Nephron (organoid): ENCODE measurements at regions not wholly inside any gene's neighbourhood (a gene's known extent, or its start where the extent isn't known, plus 50 kb on each side); places are given as distances from the start of the nearest gene placed in this dataset.

ENCODE experiments used
- H3K27ac Mint-ChIP-seq, 3 experiments: 2 replicates each; pipeline ENCODE4 v1.8.0; 2020; ENCODE audit warnings: mixed read lengths in 3 of 3, mild to moderate bottlenecking in 2 of 3, moderate library complexity in 1 of 3
- H3K27me3 Mint-ChIP-seq: 2 replicates; pipeline ENCODE4 v1.8.0; 2021; ENCODE audit warnings: low read depth, mild to moderate bottlenecking, moderate library complexity, mixed read lengths
- H3K36me3 Mint-ChIP-seq: 2 replicates; pipeline ENCODE4 v1.8.0; 2020; ENCODE audit warnings: low read depth, mixed read lengths
- H3K4me1 Mint-ChIP-seq: 2 replicates; pipeline ENCODE4 v1.8.0; 2020; ENCODE audit warnings: mixed read lengths
- H3K4me3 Mint-ChIP-seq, 3 experiments: 2 replicates each; pipeline ENCODE4 v1.8.0; 2020; ENCODE audit warnings: mild to moderate bottlenecking in 3 of 3, mixed read lengths in 3 of 3, moderate library complexity in 2 of 3
- H3K9me3 Mint-ChIP-seq: 2 replicates; pipeline ENCODE4 v1.8.0; 2020; ENCODE audit warnings: mixed read lengths
- CTCF ChIP-seq, 3 experiments: fragments of 200-600 bp; sonication (generic); IDR thresholded peaks; one replicate each; pipeline ENCODE4 v1.5.0; 2021; ENCODE audit warnings: antibody characterized with exemption in 3 of 3; ENCODE audit not compliant: unreplicated experiment in 3 of 3

GRCh38 chr5:116673453-116673852, 98.8 kb upstream of the SEMA6A start:
- H3K9me3 Mint-ChIP-seq, result no peaks in the 10 kb centered on the region

DNA sequence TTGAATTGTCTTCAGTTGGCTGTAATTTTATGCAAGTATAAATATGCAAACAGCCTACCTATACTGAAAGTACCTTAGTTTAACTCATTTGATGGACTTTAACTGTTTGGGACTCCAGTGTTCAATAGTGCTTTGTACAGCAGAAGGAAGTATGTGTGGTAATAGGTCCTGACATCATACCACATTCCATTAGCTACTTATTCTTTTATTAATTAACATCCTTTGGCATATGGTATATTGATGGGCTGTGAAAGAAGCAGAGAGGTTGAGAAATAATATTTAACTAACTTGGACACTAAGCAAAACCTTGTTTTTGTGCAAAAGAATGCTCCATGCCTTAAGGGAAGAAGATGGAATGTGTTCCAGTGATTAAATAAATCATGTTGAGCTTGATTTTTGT, 97.6 kb upstream of the SEMA6A start:
- peaks cover 12% of the 10 kb centered on the region for H3K4me1 Mint-ChIP-seq
- TF ChIP-seq CTCF (IDR thresholded peaks at IDR 0.05; ENCODE audit: unreplicated experiment in 3 of 3), result no peak
- H3K27me3 Mint-ChIP-seq, result peaks cover 3% of the 10 kb centered on the region
- H3K27ac Mint-ChIP-seq, result peak overlapping the region in 2 of 3 experiments; percentile 7 to 13
- no peaks in the 10 kb centered on the region for H3K9me3 Mint-ChIP-seq
- no peaks in the 10 kb centered on the region for H3K36me3 Mint-ChIP-seq
- H3K4me3 Mint-ChIP-seq, result no peak overlapping the region

More at GRCh38 chr5:116673453-116673852, 98.8 kb upstream of the SEMA6A start:
- TF ChIP-seq CTCF (IDR thresholded peaks at IDR 0.05; ENCODE audit: unreplicated experiment in 3 of 3), result no peak
- peaks cover 12% of the 10 kb centered on the region for H3K4me1 Mint-ChIP-seq
- H3K27me3 Mint-ChIP-seq, result peaks cover 3% of the 10 kb centered on the region
- no peaks in the 10 kb centered on the region for H3K36me3 Mint-ChIP-seq
- H3K27ac Mint-ChIP-seq, result no peak overlapping the region
- H3K4me3 Mint-ChIP-seq, result no peak overlapping the region

DNA sequence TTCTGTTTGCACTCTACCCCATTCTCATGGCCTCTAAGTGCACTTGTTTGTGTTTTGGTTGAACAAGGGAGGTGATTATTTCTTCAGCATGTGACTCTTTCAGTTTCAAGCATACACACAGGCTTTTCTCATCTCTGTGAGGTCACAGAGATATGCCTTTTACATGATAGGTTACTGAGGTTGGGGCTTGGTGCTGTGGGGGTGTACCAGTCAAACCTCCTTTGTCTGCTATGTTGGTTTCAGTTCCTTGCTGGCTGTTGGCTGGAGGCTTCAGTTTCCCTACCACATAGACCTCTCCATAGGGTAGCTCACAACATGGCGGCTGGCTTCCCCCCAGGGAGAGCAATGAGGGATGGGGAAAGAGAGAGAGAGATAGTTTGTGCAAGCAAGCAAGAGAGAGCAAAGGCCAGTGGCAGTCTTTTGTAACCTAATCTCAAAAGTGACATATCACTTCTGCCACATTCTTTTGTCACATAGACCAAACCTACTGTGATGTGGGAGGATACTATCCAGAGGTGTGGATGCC, 96.7 kb upstream of the SEMA6A start:
- TF ChIP-seq CTCF (IDR thresholded peaks at IDR 0.05; ENCODE audit: unreplicated experiment in 3 of 3), result no peak
- H3K9me3 Mint-ChIP-seq, result no peaks in the 10 kb centered on the region
- no peak overlapping the region for H3K27ac Mint-ChIP-seq
- H3K27me3 Mint-ChIP-seq, result peaks cover 3% of the 10 kb centered on the region
- peaks cover 12% of the 10 kb centered on the region for H3K4me1 Mint-ChIP-seq
- H3K36me3 Mint-ChIP-seq, result no peaks in the 10 kb centered on the region
- no peak overlapping the region for H3K4me3 Mint-ChIP-seq

DNA sequence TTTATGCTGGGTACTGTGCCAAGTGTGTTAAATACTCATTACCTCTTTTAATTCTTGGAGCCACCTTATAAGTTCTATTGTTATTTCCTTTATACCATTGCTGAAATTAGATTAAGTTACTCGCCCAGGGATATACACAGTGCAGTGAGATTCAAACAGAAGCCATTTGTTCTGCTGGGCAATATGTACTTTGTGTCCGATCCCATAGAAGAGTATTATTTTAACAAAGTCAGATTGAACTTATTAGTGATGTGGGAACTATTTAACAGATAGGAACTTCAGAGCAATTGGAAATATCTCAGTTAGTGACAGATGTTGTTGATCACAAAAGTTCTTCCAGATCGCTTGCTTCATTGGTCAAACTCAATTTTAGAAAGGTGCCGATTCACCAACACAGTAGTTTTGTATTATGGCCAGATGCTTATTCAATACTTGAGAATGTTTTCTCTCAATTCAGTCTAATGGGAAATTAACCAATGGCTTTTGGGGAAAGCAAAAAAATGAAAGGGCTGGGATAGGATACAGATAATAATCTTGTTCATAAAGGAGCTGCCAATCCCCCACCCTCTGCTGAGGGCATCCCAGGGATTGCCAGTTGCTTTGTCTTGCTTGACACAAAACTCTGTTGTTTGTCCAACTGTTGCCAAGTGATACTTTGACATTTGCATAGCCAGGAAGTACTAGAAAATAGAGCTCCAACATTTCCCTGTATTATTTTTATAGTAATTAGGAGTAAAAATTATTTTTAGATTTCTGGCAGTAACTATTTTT, 94.8 kb upstream of the SEMA6A start:
- peaks cover 3% of the 10 kb centered on the region for H3K27me3 Mint-ChIP-seq
- no peaks in the 10 kb centered on the region for H3K9me3 Mint-ChIP-seq
- TF ChIP-seq CTCF (IDR thresholded peaks at IDR 0.05; ENCODE audit: unreplicated experiment in 3 of 3), result no peak

DNA sequence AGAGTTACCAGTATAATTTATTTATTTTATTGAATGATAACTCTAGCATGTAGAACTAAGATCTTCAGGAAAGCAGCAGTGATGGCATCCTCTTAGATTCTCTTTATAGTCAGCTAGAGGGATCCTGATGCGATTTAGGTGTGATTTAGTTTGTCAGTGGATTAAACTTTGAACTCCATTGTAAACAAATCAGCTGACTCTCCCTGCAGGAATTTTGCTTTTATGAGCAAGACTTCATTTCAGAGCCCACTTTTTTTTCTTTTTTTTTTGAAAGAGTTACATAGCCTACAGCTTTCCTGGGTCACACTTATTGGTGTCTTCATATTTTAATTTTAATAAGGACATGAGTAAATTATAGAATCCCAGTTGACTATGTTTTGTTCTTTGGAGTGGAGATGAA, 93.8 kb upstream of the SEMA6A start:
- H3K36me3 Mint-ChIP-seq, result no peaks in the 10 kb centered on the region
- no peak overlapping the region for H3K4me3 Mint-ChIP-seq
- no peak overlapping the region for H3K27ac Mint-ChIP-seq
- peaks cover 5% of the 10 kb centered on the region for H3K4me1 Mint-ChIP-seq
- TF ChIP-seq CTCF (IDR thresholded peaks at IDR 0.05; ENCODE audit: unreplicated experiment in 3 of 3), result no peak
- H3K9me3 Mint-ChIP-seq, result no peaks in the 10 kb centered on the region
- peaks cover 3% of the 10 kb centered on the region for H3K27me3 Mint-ChIP-seq

More for the DNA sequence above, 94.8 kb upstream of the SEMA6A start:
- peaks cover 5% of the 10 kb centered on the region for H3K4me1 Mint-ChIP-seq
- H3K36me3 Mint-ChIP-seq, result no peaks in the 10 kb centered on the region
- H3K27ac Mint-ChIP-seq, result peak overlapping the region in 1 of 3 experiments; percentile 34
- H3K4me3 Mint-ChIP-seq, result no peak overlapping the region

DNA sequence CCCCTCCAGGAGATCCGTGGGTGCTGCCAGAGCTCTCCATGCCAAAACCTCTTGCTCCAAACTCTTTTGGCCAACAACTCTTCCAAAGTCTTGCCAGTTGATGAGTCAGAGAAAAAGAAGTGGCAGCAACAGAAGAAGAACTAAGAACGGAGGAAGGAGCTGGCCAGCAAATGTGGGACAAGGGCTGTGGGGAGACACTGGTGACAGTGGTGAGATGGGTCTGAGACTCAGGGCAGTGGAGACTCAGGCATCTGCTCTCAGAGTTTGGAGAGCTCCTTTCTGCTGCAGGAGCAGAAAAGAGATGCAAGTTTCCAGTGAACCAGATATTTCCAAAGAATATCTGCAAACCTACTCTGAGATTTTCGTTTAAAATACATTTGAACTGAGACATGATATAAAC, 92.3 kb upstream of the SEMA6A start:
- Mint-ChIP-seq H3K27ac (no peak overlapping the region), H3K36me3 (no peaks in the 10 kb centered on the region), H3K27me3 (peaks cover 3% of the 10 kb centered on the region), H3K9me3 (peaks cover 2% of the 10 kb centered on the region), H3K4me1 (peaks cover 5% of the 10 kb centered on the region), H3K4me3 (no peak overlapping the region)
- no peak for TF ChIP-seq CTCF (IDR thresholded peaks at IDR 0.05; ENCODE audit: unreplicated experiment in 3 of 3)
